ENCODE measurements at regions not wholly inside any gene's neighbourhood (a gene's known extent, or its start where the extent isn't known, plus 50 kb on each side); places are given as distances from the start of the nearest gene placed in this dataset.
"Not testable (repeated sequence)": the region's sequence is repeated elsewhere in the genome, so short reads cannot be mapped to it uniquely, and the experiment has no call there.

- DNase-seq (ENCODE audit: low spot score) = no peak
Measured at GRCh38 chr1:59178339-59179187, 118.3 kb upstream of the FGGY start.

- DNase-seq (ENCODE audit: low spot score) = no peak
Measured at GRCh38 chr1:59179673-59180072, 117.2 kb upstream of the FGGY start.

- DNase-seq (ENCODE audit: low spot score) = no peak
Measured at GRCh38 chr1:59180735-59181134, 116.2 kb upstream of the FGGY start.

GRCh38 chr1:59183749-59184317, 113.1 kb upstream of the FGGY start:
- no peak for DNase-seq (ENCODE audit: low spot score)

- DNase-seq (ENCODE audit: low spot score) = no peak
Measured at GRCh38 chr1:59184365-59184905, 112.5 kb upstream of the FGGY start.

GRCh38 chr1:59185163-59185860, 111.6 kb upstream of the FGGY start:
- no peak for DNase-seq (ENCODE audit: low spot score)

- no peak for DNase-seq (ENCODE audit: low spot score)
Measured at GRCh38 chr1:59186656-59187055, 110.2 kb upstream of the FGGY start.

GRCh38 chr1:59188413-59189213, 108.3 kb upstream of the FGGY start:
- no peak for DNase-seq (ENCODE audit: low spot score)

- no peak for DNase-seq (ENCODE audit: low spot score)
Measured at GRCh38 chr1:59193443-59194093, 103.3 kb upstream of the FGGY start.

GRCh38 chr1:59194621-59195020, 102.3 kb upstream of the FGGY start:
- DNase-seq (ENCODE audit: low spot score) = no peak

GRCh38 chr1:59195151-59195550, 101.7 kb upstream of the FGGY start:
- DNase-seq (ENCODE audit: low spot score) = no peak

- no peak for DNase-seq (ENCODE audit: low spot score)
Measured at GRCh38 chr1:59198564-59198963, 98.3 kb upstream of the FGGY start.

GRCh38 chr1:59199147-59199546, 97.7 kb upstream of the FGGY start:
- no peak for DNase-seq (ENCODE audit: low spot score)

- no peak for DNase-seq (ENCODE audit: low spot score)
Measured at GRCh38 chr1:59199719-59200376, 97.0 kb upstream of the FGGY start.

- DNase-seq (ENCODE audit: low spot score) = no peak
Measured at GRCh38 chr1:59201341-59201740, 95.6 kb upstream of the FGGY start.

GRCh38 chr1:59202455-59202854, 94.4 kb upstream of the FGGY start:
- no peak for DNase-seq (ENCODE audit: low spot score)

GRCh38 chr1:59204001-59204400, 92.9 kb upstream of the FGGY start:
- DNase-seq (ENCODE audit: low spot score) = no peak

- DNase-seq (ENCODE audit: low spot score) = not testable (repeated sequence)
Measured at GRCh38 chr1:59206616-59207015, 90.3 kb upstream of the FGGY start.

GRCh38 chr1:59210430-59210829, 86.5 kb upstream of the FGGY start:
- DNase-seq (ENCODE audit: low spot score) = not testable (repeated sequence)

- DNase-seq (ENCODE audit: low spot score) = no peak
Measured at GRCh38 chr1:59212706-59213105, 84.2 kb upstream of the FGGY start.
